ENCODE measurements at regions not wholly inside any gene's neighbourhood (a gene's known extent, or its start where the extent isn't known, plus 50 kb on each side); places are given as distances from the start of the nearest gene placed in this dataset.

- TF ChIP-seq CTCF (IDR thresholded peaks at IDR 0.05) (no peak), POLR2A (IDR thresholded peaks at IDR 0.05) (no peak)
Measured at GRCh38 chr1:4598561-4598960, 55.8 kb upstream of the AJAP1 start.
